Neural cell (in vitro differentiated cells): ENCODE measurements at regions not wholly inside any gene's neighbourhood (a gene's known extent, or its start where the extent isn't known, plus 50 kb on each side); places are given as distances from the start of the nearest gene placed in this dataset.

ENCODE experiments used
- H2AFZ ChIP-seq: fragments of 200-600, 300-800 bp; sonication (generic), shearing (Covaris generic); 2 replicates; pipeline ENCODE4 v1.6.0; 2014; ENCODE audit warnings: low read depth, mild to moderate bottlenecking, antibody characterized with exemption, low read length, moderate library complexity
- H3F3A ChIP-seq: fragments of 200-600 bp; shearing (Covaris generic); 2 replicates; pipeline ENCODE4 v1.6.1; 2016; ENCODE audit warnings: mild to moderate bottlenecking, moderate library complexity, mixed read lengths, antibody characterized with exemption, low read length; ENCODE audit not compliant: insufficient read depth, poor library complexity, severe bottlenecking
- H3K27ac ChIP-seq: fragments of 200-600, 300-800 bp; sonication (generic), shearing (Covaris generic); 2 replicates; pipeline ENCODE4 v1.5.1; 2014; ENCODE audit warnings: mild to moderate bottlenecking, low read length, moderate library complexity
- H3K27me3 ChIP-seq: fragments of 300-800, 200-600 bp; sonication (generic), shearing (Covaris generic); 2 replicates; pipeline ENCODE4 v1.6.0; 2014; ENCODE audit warnings: mild to moderate bottlenecking, low read depth, low read length, moderate library complexity; ENCODE audit not compliant: insufficient read depth
- H3K36me3 ChIP-seq: fragments of 300-800, 200-600 bp; sonication (generic), shearing (Covaris generic); 2 replicates; pipeline ENCODE4 v1.5.1; 2014; ENCODE audit warnings: mild to moderate bottlenecking, antibody characterized with exemption, low read length, moderate library complexity; ENCODE audit not compliant: insufficient read depth
- H3K4me2 ChIP-seq: fragments of 300-800, 200-600 bp; sonication (generic), shearing (Covaris generic); 2 replicates; pipeline ENCODE4 v1.6.0; 2014; ENCODE audit warnings: mild to moderate bottlenecking, low read length
- H3K4me3 ChIP-seq: fragments of 300-800, 200-600 bp; sonication (generic), shearing (Covaris generic); 2 replicates; pipeline ENCODE4 v1.5.1; 2014; ENCODE audit warnings: mild to moderate bottlenecking, low read length, moderate library complexity
- H3K79me2 ChIP-seq: fragments of 200-600 bp; shearing (Covaris generic); replicated peaks from 2 replicates; pipeline ENCODE4 v1.6.0; 2014; ENCODE audit warnings: mild to moderate bottlenecking, low read length, moderate library complexity; ENCODE audit not compliant: insufficient read depth
- H3K9ac ChIP-seq: fragments of 300-800, 200-600 bp; sonication (generic), shearing (Covaris generic); 2 replicates; pipeline ENCODE4 v1.6.1; 2016; ENCODE audit warnings: mild to moderate bottlenecking, low read length, mixed read lengths
- H3K9me2 ChIP-seq: fragments of 200-600 bp; shearing (Covaris generic); 2 replicates; pipeline ENCODE4 v1.6.1; 2016; ENCODE audit warnings: mild to moderate bottlenecking, low read length, mixed read lengths; ENCODE audit not compliant: insufficient read depth
- H3K9me3 ChIP-seq: fragments of 200-600, 300-800 bp; sonication (generic), shearing (Covaris generic); 2 replicates; pipeline ENCODE4 v1.6.1; 2016; ENCODE audit warnings: mild to moderate bottlenecking, mixed run types, low read length, moderate library complexity, mixed read lengths
- H4K20me1 ChIP-seq: fragments of 200-600 bp; shearing (Covaris generic); 2 replicates; pipeline ENCODE4 v1.6.1; 2016; ENCODE audit warnings: mild to moderate bottlenecking, mixed run types; ENCODE audit not compliant: insufficient read depth
- EP300 ChIP-seq: fragments of 450-650 bp; conservative IDR thresholded peaks from 2 replicates; pipeline ENCODE4 v1.6.1; 2014; ENCODE audit warnings: antibody characterized with exemption, mild to moderate bottlenecking, moderate library complexity; ENCODE audit not compliant: poor library complexity, severe bottlenecking
- EZH2 ChIP-seq: fragments of 200-600, 300-800 bp; shearing (Covaris generic), sonication (generic); IDR thresholded peaks from 2 replicates; pipeline ENCODE4 v1.6.1; 2014; ENCODE audit warnings: antibody characterized with exemption, low read length, borderline replicate concordance, mild to moderate bottlenecking; ENCODE audit not compliant: insufficient read depth, poor library complexity, severe bottlenecking
- MXI1 ChIP-seq: fragments of 450-650 bp; conservative IDR thresholded peaks from 2 replicates; pipeline ENCODE4 v1.6.1; 2014; ENCODE audit warnings: antibody characterized with exemption, mild to moderate bottlenecking; ENCODE audit not compliant: poor library complexity, severe bottlenecking
- POLR2AphosphoS5 ChIP-seq: IDR thresholded peaks from 2 replicates; pipeline ENCODE4 v1.6.1; 2012
- RAD21 ChIP-seq: fragments of 450-650 bp; conservative IDR thresholded peaks from 2 replicates; pipeline ENCODE4 v1.6.1; 2014; ENCODE audit warnings: antibody characterized with exemption, mild to moderate bottlenecking, moderate library complexity
- SMC3 ChIP-seq: fragments of 450-650 bp; conservative IDR thresholded peaks from 2 replicates; pipeline ENCODE4 v1.6.1; 2014; ENCODE audit warnings: antibody characterized with exemption, mild to moderate bottlenecking, moderate library complexity; ENCODE audit not compliant: poor library complexity
- TAF1 ChIP-seq: IDR thresholded peaks from 2 replicates; pipeline ENCODE4 v1.6.1; 2012; ENCODE audit warnings: low read depth
- TF ChIP-seq, protein P1 (sequence below): fragments of 450-650 bp; IDR thresholded peaks from 2 replicates; pipeline ENCODE4 v1.5.1; 2014; ENCODE audit warnings: antibody characterized with exemption, mild to moderate bottlenecking, moderate library complexity; ENCODE audit not compliant: poor library complexity, severe bottlenecking
- TF ChIP-seq, protein P2 (sequence below): IDR thresholded peaks from 2 replicates; pipeline ENCODE4 v1.6.1; 2012; ENCODE audit warnings: borderline replicate concordance

DNA sequence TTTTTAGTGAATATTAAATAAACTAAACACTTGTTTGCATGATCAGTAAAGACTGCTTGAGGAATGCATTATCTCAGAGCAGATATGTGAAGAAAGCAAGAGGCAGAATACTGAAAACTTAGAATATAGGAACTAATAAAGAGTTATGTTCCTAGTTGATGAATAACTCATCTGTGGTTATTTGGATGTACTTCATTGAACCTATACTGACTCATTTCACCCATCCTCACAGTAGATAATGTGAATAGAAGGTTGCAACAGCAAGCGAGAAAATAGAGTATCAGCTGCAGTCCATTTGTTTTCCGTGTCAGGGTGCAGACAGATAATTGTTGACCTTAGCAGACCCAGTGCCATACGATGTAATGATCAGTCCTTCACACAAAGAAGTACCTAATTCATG lies 945.7 kb upstream of the LRRTM1 start:
- H2AFZ ChIP-seq: no peak overlapping the region
- TF ChIP-seq EZH2 (no peak), EP300 (no peak), SMC3 (no peak), RAD21 (no peak), MXI1 (no peak), TAF1 (no peak), POLR2AphosphoS5 (no peak)
- TF ChIP-seq, protein P1, sequence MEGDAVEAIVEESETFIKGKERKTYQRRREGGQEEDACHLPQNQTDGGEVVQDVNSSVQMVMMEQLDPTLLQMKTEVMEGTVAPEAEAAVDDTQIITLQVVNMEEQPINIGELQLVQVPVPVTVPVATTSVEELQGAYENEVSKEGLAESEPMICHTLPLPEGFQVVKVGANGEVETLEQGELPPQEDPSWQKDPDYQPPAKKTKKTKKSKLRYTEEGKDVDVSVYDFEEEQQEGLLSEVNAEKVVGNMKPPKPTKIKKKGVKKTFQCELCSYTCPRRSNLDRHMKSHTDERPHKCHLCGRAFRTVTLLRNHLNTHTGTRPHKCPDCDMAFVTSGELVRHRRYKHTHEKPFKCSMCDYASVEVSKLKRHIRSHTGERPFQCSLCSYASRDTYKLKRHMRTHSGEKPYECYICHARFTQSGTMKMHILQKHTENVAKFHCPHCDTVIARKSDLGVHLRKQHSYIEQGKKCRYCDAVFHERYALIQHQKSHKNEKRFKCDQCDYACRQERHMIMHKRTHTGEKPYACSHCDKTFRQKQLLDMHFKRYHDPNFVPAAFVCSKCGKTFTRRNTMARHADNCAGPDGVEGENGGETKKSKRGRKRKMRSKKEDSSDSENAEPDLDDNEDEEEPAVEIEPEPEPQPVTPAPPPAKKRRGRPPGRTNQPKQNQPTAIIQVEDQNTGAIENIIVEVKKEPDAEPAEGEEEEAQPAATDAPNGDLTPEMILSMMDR: no peak
- TF ChIP-seq, protein P2, sequence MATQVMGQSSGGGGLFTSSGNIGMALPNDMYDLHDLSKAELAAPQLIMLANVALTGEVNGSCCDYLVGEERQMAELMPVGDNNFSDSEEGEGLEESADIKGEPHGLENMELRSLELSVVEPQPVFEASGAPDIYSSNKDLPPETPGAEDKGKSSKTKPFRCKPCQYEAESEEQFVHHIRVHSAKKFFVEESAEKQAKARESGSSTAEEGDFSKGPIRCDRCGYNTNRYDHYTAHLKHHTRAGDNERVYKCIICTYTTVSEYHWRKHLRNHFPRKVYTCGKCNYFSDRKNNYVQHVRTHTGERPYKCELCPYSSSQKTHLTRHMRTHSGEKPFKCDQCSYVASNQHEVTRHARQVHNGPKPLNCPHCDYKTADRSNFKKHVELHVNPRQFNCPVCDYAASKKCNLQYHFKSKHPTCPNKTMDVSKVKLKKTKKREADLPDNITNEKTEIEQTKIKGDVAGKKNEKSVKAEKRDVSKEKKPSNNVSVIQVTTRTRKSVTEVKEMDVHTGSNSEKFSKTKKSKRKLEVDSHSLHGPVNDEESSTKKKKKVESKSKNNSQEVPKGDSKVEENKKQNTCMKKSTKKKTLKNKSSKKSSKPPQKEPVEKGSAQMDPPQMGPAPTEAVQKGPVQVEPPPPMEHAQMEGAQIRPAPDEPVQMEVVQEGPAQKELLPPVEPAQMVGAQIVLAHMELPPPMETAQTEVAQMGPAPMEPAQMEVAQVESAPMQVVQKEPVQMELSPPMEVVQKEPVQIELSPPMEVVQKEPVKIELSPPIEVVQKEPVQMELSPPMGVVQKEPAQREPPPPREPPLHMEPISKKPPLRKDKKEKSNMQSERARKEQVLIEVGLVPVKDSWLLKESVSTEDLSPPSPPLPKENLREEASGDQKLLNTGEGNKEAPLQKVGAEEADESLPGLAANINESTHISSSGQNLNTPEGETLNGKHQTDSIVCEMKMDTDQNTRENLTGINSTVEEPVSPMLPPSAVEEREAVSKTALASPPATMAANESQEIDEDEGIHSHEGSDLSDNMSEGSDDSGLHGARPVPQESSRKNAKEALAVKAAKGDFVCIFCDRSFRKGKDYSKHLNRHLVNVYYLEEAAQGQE: no peak
- no peaks in the 10 kb centered on the region for H3K79me2 ChIP-seq
- H3K9me3 ChIP-seq: no peaks in the 10 kb centered on the region
- no peak overlapping the region for H3K27ac ChIP-seq
- no peak overlapping the region for H3K9ac ChIP-seq
- no peaks in the 10 kb centered on the region for H3K9me2 ChIP-seq
- H3K4me3 ChIP-seq: no peak overlapping the region
- no peaks in the 10 kb centered on the region for H3K36me3 ChIP-seq
- no peaks in the 10 kb centered on the region for H4K20me1 ChIP-seq
- H3F3A ChIP-seq: no peaks in the 10 kb centered on the region
- no peak overlapping the region for H3K4me2 ChIP-seq
- H3K27me3 ChIP-seq: no peaks in the 10 kb centered on the region

DNA sequence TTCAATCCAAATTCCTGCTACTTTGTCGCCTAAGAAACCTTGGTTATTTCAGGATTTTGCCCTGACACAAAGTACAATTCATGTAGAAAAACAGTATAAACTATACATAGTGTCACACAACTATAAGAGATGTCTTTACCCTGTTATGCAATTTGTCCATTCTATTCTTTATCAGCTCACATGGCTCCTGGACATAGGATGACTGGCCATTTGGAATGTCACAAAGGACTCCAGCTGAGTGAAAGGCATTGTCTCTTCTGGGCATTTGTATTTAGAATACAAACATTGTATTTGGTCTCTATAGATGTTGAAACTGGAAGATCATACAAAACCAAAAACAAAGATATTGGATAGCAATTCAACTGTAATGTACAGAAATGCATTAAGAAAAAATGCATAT lies 944.6 kb upstream of the LRRTM1 start:
- Histone ChIP-seq H3K4me2 (no peak overlapping the region), H4K20me1 (no peaks in the 10 kb centered on the region), H3K9ac (no peak overlapping the region), H3K79me2 (no peaks in the 10 kb centered on the region), H3K27me3 (no peaks in the 10 kb centered on the region), H3K4me3 (no peak overlapping the region), H3K36me3 (no peaks in the 10 kb centered on the region), H3K27ac (no peak overlapping the region), H2AFZ (no peak overlapping the region), H3K9me2 (no peaks in the 10 kb centered on the region), H3K9me3 (no peaks in the 10 kb centered on the region), H3F3A (no peaks in the 10 kb centered on the region)
- TF ChIP-seq MXI1 (no peak), RAD21 (no peak), EP300 (no peak), EZH2 (no peak), SMC3 (no peak), POLR2AphosphoS5 (no peak), TAF1 (no peak)
- TF ChIP-seq, protein P2: no peak
- TF ChIP-seq, protein P1: no peak
